HG03095 (cell line): ENCODE measurements at regions not wholly inside any gene's neighbourhood (a gene's known extent, or its start where the extent isn't known, plus 50 kb on each side); places are given as distances from the start of the nearest gene placed in this dataset.

Source experiments
- ATAC-seq: cut with Tn5 transposase; IDR thresholded peaks from one replicate; pipeline ENCODE4 v1.9.1; 2021; ENCODE audit warnings: moderate library complexity; ENCODE audit not compliant: unreplicated experiment

DNA sequence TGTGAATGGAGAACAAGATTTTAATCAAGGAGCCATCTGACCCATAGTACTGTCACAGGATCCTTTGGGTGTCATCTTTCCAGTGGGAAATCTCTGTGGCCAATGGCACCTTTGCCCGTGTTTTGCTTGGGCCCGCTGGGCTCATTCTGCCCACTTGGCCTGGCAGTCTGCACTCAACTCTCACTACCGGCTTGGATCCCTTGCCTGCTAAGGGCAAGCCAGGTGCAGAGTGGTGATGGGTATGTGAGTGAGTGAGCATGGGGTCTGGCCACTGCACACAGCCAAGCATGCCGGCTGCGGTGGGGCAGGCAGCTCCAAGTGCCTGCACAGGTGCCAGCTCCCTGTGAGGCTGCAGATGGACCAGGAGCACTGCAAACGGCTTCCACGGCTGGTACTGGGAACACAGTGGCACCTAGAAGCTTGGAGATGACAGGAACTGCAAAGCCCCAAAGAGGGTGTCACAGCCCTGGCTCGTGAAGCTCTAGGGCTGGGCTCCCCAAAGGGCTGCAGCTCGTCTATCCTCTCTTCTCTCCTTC lies 454.5 kb downstream of the TMA16 start:
- ATAC-seq: no peak

GRCh38 chr4:163949976-163950601 lies 455.6 kb downstream of the TMA16 start:
- ATAC-seq: no peak

DNA sequence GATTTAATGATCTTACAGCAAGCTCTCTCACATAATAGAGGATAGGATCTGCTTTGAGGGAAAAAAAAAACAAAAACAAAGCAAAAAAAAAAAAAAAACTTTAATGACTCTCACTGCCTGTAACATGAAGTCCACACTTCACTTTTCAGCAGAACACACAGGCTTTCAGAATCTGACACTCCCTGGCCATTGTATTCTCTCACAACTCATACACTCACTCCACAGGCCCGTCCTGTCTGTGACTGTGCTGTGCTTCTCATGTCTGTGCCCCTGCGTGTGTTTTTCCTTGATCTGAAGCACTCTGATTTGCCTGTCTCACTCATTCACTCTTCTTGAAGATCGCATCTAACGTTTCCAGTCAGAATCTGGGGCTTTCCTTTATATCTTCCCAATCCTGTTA lies 460.8 kb downstream of the TMA16 start:
- ATAC-seq: no peak

DNA sequence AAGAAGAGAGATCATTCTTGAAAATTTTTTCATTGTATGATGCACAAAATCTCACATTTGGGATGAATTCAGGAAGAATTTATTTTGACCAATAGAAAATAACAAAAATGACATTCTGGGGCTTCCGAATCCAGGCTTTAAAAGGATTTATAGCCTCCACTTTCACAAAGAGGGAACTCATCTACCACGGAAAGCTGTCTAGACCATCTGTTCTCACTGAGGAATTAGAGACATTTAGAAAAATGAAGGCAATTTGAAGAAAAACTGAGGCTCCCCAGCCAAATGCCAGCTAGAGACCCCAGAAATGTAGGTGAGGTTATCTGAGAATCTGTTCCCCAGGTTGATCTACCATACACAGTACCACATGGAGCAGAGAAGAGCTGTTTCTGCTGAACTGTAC lies 464.3 kb downstream of the TMA16 start:
- ATAC-seq: no peak

GRCh38 chr4:163959932-163960331 lies 465.4 kb downstream of the TMA16 start:
- ATAC-seq: no peak

DNA sequence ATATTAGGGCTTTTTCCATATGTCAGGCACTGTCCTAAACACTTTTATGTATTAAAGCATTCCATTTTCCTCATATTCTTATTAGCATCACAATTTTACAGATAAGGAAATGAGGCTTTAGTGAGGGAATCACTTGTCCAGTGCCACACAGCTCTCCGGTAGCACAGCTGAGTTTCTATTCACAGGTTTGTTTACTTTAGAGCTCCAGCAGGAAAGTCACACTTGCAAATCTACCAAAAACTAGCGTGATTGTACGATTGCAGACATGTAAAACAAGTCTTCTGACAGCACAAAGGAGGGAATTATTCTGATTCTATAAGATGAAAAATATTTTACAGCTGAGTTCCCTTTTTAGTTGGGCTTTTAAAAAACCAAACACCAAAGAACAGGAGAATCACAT lies 472.1 kb downstream of the TMA16 start:
- ATAC-seq: no peak

- peak; percentile 72 for ATAC-seq
These were observed 472.8 kb downstream of the TMA16 start for GRCh38 chr4:163967263-163967662.

- ATAC-seq: no peak
These were observed 473.2 kb downstream of the TMA16 start for GRCh38 chr4:163967710-163968109.

DNA sequence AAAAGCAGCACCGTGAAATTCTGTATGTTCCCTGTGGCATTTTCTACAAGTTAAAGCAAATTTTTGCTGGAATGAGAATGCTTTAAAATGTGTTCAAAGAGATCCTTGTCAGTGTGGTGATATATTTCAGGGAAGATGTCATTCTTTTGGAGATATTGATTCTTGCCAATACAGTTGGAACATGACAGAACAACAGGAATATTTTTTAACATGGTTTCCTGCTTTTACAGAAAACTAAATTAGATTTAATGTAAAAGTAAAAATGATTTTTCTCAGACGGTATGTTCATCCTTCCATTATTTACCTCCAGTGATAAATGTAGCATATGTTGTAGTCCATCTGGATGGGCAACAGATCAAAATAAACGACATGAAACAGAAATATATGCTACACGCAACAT lies 474.8 kb downstream of the TMA16 start:
- ATAC-seq: no peak

DNA sequence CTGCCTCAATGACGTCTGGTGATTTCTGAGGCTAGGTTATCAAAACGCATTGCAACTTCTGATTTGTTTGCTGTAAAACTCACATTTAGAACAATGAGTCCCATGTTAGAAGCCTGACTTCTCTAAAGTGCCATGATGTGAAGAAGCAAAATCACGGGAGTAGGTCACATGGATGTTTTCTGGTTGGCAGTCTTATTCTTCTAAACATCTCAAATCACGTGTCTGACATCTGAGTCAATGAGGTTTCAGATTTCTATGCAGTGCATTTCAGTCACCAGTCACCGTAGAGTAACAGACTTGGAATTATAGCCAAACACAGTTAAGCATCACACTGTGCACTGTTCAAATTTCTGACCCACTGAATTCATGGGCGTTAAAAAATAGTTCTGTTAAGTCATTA lies 482.1 kb downstream of the TMA16 start:
- no peak for ATAC-seq

DNA sequence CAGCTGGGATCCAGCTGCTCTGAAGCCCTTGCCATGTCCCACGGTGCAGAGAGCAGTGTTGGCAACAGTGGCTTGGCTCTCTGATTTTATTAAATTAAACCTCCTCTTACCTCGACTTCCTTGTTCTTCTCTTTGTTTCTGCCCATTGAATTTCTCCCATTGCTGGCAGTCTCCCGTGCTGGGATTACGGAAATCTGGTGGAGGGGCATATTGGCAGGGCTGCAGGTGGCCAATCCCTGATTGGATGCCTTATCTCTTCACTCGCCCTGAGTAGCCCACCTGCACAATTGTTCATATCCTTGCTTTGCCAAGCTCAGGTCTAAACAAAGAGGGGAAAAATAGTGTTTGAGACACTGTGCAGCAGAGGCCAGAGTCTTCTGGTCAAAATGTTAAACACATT lies 493.9 kb downstream of the TMA16 start:
- ATAC-seq: no peak

- ATAC-seq: no peak
These were observed 494.4 kb downstream of the TMA16 start for GRCh38 chr4:163988865-163989264.

DNA sequence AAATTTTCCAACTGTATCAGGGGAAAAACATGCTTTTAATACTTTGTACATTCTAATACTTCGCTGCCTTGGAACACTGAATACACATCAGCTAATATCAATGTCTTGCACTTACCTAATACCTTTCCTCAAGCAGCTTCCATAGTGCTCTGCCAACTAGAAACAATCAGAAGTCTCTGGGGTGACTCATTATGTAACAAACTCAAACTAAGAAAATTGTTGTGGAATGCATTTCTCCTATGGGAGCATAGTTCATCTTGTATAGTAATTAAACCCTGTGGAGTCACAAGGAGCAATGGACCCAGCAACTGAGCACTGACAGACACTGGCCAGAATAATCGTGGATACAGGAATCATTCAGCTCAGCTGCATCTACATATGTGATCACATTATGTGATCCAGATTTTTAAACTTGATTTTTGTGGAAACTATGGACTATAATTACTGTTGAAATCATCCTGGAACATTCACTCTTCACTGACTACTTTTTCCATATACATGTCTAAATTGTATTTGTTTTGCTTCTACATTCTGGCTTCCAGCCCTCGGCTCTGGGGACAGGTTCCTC lies 496.9 kb downstream of the TMA16 start:
- ATAC-seq: no peak

DNA sequence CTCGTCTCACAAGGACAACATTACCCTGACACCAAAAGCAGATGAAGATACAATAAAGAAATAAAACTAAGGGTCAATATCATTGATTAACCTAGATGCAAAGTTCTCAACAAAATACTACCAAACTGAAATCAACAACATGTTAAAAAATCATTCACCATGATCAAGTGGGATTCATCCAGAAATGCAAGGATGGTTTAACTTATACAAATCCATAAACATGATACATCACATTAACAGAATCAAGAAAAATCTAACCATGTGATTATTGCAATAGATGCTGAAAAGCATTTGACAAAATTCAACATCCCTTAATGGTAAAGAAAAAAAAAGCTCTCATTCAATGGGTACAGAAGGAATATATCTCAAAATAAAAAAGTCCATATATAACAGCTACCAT lies 514.9 kb downstream of the TMA16 start:
- no peak for ATAC-seq

GRCh38 chr4:164011791-164012190 lies 517.3 kb downstream of the TMA16 start:
- no peak for ATAC-seq

DNA sequence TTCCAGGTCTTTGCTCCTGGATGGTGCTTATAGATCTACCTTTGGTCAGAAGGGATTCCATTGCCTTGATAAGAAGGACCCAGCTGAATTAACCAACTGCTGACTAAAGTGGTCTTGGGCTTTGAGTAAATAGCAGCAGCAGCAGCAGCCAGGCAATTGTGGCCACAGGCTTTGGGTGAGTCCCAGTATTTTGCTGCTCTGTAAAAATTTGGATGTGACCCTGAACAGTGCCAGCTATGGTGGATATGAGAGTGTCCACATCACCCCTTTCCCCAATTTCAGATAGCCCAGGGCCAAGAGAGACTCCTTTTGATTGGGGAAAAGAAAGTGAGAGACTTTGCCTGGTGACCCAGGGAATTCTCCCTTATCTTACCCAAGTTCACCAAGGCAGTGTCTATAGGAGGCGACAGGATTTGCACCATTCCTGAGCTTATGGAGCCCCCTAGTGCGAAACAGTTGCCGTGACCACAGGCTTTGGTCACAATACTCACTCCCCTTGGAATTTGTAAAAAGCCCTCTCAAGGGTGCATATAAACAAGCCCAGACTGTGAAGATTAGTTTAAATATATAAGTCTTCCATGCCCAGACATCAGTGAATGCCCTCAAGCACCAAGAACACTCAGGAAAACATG lies 518.0 kb downstream of the TMA16 start:
- ATAC-seq: no peak

- no peak for ATAC-seq
These were observed 527.5 kb downstream of the TMA16 start for GRCh38 chr4:164021947-164022346.

GRCh38 chr4:164023214-164023613 lies 528.7 kb downstream of the TMA16 start:
- no peak for ATAC-seq

DNA sequence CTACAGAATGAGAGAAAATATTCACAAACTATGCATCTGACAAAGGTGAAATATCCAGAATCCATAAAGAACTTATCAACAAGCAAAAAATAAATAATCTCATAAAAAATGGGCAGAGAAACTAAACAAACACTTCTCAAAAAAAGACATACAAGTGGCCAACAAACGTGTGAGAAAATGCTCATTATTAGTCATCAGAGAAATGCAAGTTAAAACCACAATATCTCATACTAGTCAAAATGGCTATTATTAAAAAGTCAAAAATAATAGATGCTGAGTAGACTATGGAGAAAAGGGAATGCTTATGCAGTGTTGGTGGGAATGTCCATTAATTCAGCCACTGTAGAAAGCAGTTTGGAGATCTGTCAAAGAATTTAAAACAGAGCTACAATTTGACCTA lies 533.3 kb downstream of the TMA16 start:
- ATAC-seq: no peak

DNA sequence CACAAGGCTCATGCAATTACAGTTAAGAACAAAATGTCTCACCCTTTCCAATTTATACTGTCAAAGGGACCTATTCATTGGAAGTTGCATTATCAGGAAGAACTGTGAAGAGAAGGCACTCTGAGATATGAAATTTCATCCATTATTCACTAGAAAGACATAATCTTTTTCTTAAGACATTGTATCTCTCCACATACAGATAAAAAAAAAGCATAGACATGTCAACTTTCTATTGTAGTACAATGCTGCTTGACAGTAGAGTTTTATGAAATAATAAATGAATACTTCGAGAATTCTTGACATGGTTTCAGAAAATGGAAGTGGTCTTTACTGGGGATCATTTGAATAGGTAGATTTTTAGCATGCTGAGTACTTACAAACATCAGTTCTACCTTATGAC lies 545.0 kb downstream of the TMA16 start:
- no peak for ATAC-seq

DNA sequence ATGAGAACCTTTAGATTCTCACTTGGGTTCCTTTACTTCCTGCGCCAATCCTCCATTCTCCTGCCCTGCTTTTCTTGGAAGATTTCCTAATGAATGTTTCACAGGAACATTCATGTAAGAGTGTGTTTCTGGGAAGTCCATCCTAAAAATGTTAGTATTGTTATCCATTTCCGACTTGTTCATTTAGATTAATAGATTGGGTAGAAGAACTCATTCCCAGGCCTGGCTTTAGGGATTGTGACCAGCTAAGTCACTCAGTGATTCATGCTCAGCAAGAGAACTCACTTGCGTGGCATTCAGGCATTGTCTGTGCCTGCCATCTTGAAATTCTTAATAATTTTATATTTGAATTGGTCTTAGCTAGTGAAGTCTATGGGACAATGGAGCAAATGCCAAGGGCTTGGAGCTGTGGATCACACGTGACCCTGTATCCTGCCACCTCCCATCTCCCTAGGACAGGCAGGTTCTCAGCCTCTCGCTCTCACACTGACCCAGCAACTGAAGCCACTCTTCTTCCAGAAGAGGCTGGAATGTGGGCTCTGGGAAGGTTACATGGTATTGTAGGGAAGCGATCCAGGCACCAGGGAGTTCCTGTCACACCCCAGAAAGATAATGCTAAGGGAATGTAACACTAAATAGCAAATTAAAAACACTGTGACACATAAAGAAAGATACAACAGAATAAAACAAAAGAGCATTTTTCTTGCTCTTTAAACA lies 562.1 kb downstream of the TMA16 start:
- ATAC-seq: no peak
